Endothelial cell of umbilical vein (primary cell): ENCODE measurements at regions not wholly inside any gene's neighbourhood (a gene's known extent, or its start where the extent isn't known, plus 50 kb on each side); places are given as distances from the start of the nearest gene placed in this dataset.
"Not testable (repeated sequence)": the region's sequence is repeated elsewhere in the genome, so short reads cannot be mapped to it uniquely, and the experiment has no call there.

Experiments
- CTCF ChIP-seq, 2 donors: IDR thresholded peaks; 1 replicate in 1 of 2; 2 replicates in 1 of 2; pipeline ENCODE4 v1.5.1; 2011; ENCODE audit warnings: low read length in 2 of 2, mild to moderate bottlenecking in 2 of 2, moderate library complexity in 2 of 2, control low read depth in 1 of 2, inconsistent platforms in 1 of 2, low read depth in 1 of 2; ENCODE audit not compliant: insufficient read depth in 1 of 2; ENCODE audit errors: extremely low read depth in 1 of 2
- EZH2 ChIP-seq: IDR thresholded peaks from 2 replicates; pipeline ENCODE4 v1.6.1; 2012; ENCODE audit warnings: borderline replicate concordance, low read depth, mild to moderate bottlenecking, moderate library complexity, low read length, inconsistent platforms; ENCODE audit not compliant: severe bottlenecking
- JUN ChIP-seq: IDR thresholded peaks from 2 replicates; pipeline ENCODE4 v1.6.1; 2011; ENCODE audit warnings: borderline replicate concordance, low read depth; ENCODE audit not compliant: insufficient read length, insufficient read depth
- MAX ChIP-seq: IDR thresholded peaks from 2 replicates; pipeline ENCODE4 v1.6.1; 2011; ENCODE audit not compliant: insufficient read depth, insufficient read length
- POLR2A ChIP-seq: IDR thresholded peaks from 2 replicates; pipeline ENCODE4 v1.6.1; 2012; ENCODE audit warnings: low read depth, mild to moderate bottlenecking, control low read depth, low read length

GRCh38 chr2:102909240-102909639 lies 147.4 kb downstream of the TMEM182 start:
- TF ChIP-seq POLR2A; CTCF (IDR thresholded peaks at IDR 0.05; ENCODE audit: extremely low read depth in 1 of 2, insufficient read depth in 1 of 2, low read depth in 1 of 2, low read length in 2 of 2); JUN; EZH2; MAX: not testable (repeated sequence)
